Upper lobe of right lung (tissue), 1 donor: ENCODE measurements at regions not wholly inside any gene's neighbourhood (a gene's known extent, or its start where the extent isn't known, plus 50 kb on each side); places are given as distances from the start of the nearest gene placed in this dataset.

Source experiments
- ATAC-seq: fragments of 200-7000 bp; cut with Tn5 transposase; one replicate; pipeline ENCODE4 v1.9.1; 2020; ENCODE audit warnings: mild to moderate bottlenecking, moderate library complexity
- DNase-seq: peaks from one replicate; pipeline ENCODE4 v3.0.0-alpha.2; 2020
- H3K27ac ChIP-seq: fragments of 200-600 bp; one replicate; pipeline ENCODE4 v1.8.0; 2022
- H3K27me3 ChIP-seq: fragments of 200-600 bp; one replicate; pipeline ENCODE4 v1.8.0; 2022; ENCODE audit warnings: mild to moderate bottlenecking
- H3K36me3 ChIP-seq: fragments of 200-600 bp; one replicate; pipeline ENCODE4 v1.8.0; 2022
- H3K4me1 ChIP-seq: fragments of 200-600 bp; one replicate; pipeline ENCODE4 v1.8.0; 2022
- H3K4me3 ChIP-seq: fragments of 200-600 bp; one replicate; pipeline ENCODE4 v1.8.0; 2022; ENCODE audit warnings: mild to moderate bottlenecking
- H3K9me3 ChIP-seq: fragments of 200-600 bp; one replicate; pipeline ENCODE4 v1.8.0; 2022
- CTCF ChIP-seq: fragments of 200-600 bp; IDR thresholded peaks from one replicate; pipeline ENCODE4 v1.8.0; 2022; ENCODE audit warnings: antibody characterized with exemption
- intact Hi-C: fragments of 100-400 bp; cut with DNase I; formaldehyde crosslinking; loops from one replicate; pipeline ENCODE4 v1.11.0; 2022
- donor health status: DM: no; HTN: yes; CAD: no; lungs with severe emphysema.

GRCh38 chr12:83865431-83865830 lies 1047.2 kb downstream of the SLC6A15 start:
- Histone ChIP-seq H3K4me3 (no peak overlapping the region), H3K4me1 (no peaks in the 10 kb centered on the region), H3K27ac (no peak overlapping the region), H3K9me3 (no peaks in the 10 kb centered on the region), H3K36me3 (no peaks in the 10 kb centered on the region), H3K27me3 (no peaks in the 10 kb centered on the region)
- DNase-seq (no peak), ATAC-seq (no peak)
- intact Hi-C loops: no loop called here
- TF ChIP-seq CTCF: no peak

GRCh38 chr12:83864054-83864453 lies 1048.5 kb downstream of the SLC6A15 start:
- no peaks in the 10 kb centered on the region for H3K36me3 ChIP-seq
- ATAC-seq (no peak), DNase-seq (no peak)
- no peak overlapping the region for H3K27ac ChIP-seq
- no peak overlapping the region for H3K4me3 ChIP-seq
- no peaks in the 10 kb centered on the region for H3K4me1 ChIP-seq
- H3K27me3 ChIP-seq: no peaks in the 10 kb centered on the region
- TF ChIP-seq CTCF: no peak
- intact Hi-C loops: no loop called here
- no peaks in the 10 kb centered on the region for H3K9me3 ChIP-seq

GRCh38 chr12:83859021-83859420 lies 1053.6 kb downstream of the SLC6A15 start:
- ATAC-seq (no peak), DNase-seq (no peak)
- Histone ChIP-seq H3K9me3 (peaks cover 16% of the 10 kb centered on the region), H3K4me1 (no peaks in the 10 kb centered on the region), H3K27ac (no peak overlapping the region), H3K36me3 (no peaks in the 10 kb centered on the region), H3K4me3 (no peak overlapping the region), H3K27me3 (no peaks in the 10 kb centered on the region)
- intact Hi-C loops: no loop called here
- TF ChIP-seq CTCF: no peak

DNA sequence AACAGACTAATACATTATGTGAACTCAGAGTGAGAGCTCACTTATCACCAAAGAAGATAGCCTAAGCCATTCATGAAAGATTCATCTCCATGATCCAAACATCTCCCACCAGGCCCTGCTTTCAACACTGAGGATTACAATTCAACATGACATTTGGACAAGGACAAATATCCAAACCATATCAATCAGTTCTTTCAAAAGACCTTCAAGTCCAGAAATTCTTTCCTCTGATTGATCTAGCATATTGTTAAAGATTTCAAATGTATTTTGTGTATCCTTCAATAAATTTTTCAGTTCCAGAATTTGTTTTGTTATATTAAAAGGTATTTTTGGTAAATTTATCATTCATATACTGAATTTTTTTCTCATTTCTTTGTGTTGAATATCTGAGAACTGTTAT lies 1055.8 kb downstream of the SLC6A15 start:
- intact Hi-C loops: no loop called here
- no peaks in the 10 kb centered on the region for H3K4me1 ChIP-seq
- no peak overlapping the region for H3K27ac ChIP-seq
- peaks cover 16% of the 10 kb centered on the region for H3K9me3 ChIP-seq
- no peaks in the 10 kb centered on the region for H3K36me3 ChIP-seq
- DNase-seq (no peak), ATAC-seq (no peak)
- TF ChIP-seq CTCF: no peak
- H3K4me3 ChIP-seq: no peak overlapping the region
- H3K27me3 ChIP-seq: no peaks in the 10 kb centered on the region

GRCh38 chr12:83850531-83850930 lies 1062.1 kb downstream of the SLC6A15 start:
- intact Hi-C loops: no loop called here
- Histone ChIP-seq H3K9me3 (peaks cover 3% of the 10 kb centered on the region), H3K27ac (no peak overlapping the region), H3K4me3 (no peak overlapping the region), H3K4me1 (no peaks in the 10 kb centered on the region), H3K36me3 (no peaks in the 10 kb centered on the region), H3K27me3 (no peaks in the 10 kb centered on the region)
- no peak for TF ChIP-seq CTCF
- ATAC-seq (no peak), DNase-seq (no peak)

DNA sequence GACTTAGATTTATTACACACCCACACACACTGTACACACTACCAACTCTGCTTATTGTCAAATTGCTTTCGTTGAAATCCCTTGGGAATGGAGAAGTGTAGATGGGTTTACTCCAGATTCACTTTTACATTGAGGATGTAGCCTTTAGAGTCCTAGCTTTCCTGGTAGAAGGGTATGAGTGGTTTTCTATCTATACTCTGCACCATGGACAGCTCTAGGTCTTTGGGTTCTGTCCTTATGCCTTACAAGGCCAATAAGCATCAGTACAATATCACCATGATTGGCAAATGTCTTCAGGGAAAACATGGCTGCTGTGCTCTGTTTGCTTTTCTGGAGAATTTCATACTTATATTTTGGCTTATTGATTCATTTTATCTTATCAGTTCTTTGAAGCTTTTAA lies 1063.9 kb downstream of the SLC6A15 start:
- intact Hi-C loops: no loop called here
- H3K36me3 ChIP-seq: no peaks in the 10 kb centered on the region
- no peak overlapping the region for H3K4me3 ChIP-seq
- H3K27me3 ChIP-seq: no peaks in the 10 kb centered on the region
- no peak overlapping the region for H3K27ac ChIP-seq
- ATAC-seq (no peak), DNase-seq (no peak)
- H3K9me3 ChIP-seq: no peaks in the 10 kb centered on the region
- no peak for TF ChIP-seq CTCF
- H3K4me1 ChIP-seq: no peaks in the 10 kb centered on the region
